ENCODE measurements at regions not wholly inside any gene's neighbourhood (a gene's known extent, or its start where the extent isn't known, plus 50 kb on each side); places are given as distances from the start of the nearest gene placed in this dataset.

- Histone ChIP-seq H3K27ac (replicated peaks) (no peak overlapping the region), H3K27me3 (ENCODE audit: insufficient read depth, poor library complexity, severe bottlenecking) (no peaks in the 10 kb centered on the region), H3K4me3 (replicated peaks; ENCODE audit: insufficient read depth, low read length) (no peak overlapping the region)
- DNase-seq (ENCODE audit: low read depth in 1 of 2, low spot score in 1 of 2) = no peak
- TF ChIP-seq, protein P1, sequence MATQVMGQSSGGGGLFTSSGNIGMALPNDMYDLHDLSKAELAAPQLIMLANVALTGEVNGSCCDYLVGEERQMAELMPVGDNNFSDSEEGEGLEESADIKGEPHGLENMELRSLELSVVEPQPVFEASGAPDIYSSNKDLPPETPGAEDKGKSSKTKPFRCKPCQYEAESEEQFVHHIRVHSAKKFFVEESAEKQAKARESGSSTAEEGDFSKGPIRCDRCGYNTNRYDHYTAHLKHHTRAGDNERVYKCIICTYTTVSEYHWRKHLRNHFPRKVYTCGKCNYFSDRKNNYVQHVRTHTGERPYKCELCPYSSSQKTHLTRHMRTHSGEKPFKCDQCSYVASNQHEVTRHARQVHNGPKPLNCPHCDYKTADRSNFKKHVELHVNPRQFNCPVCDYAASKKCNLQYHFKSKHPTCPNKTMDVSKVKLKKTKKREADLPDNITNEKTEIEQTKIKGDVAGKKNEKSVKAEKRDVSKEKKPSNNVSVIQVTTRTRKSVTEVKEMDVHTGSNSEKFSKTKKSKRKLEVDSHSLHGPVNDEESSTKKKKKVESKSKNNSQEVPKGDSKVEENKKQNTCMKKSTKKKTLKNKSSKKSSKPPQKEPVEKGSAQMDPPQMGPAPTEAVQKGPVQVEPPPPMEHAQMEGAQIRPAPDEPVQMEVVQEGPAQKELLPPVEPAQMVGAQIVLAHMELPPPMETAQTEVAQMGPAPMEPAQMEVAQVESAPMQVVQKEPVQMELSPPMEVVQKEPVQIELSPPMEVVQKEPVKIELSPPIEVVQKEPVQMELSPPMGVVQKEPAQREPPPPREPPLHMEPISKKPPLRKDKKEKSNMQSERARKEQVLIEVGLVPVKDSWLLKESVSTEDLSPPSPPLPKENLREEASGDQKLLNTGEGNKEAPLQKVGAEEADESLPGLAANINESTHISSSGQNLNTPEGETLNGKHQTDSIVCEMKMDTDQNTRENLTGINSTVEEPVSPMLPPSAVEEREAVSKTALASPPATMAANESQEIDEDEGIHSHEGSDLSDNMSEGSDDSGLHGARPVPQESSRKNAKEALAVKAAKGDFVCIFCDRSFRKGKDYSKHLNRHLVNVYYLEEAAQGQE (IDR thresholded peaks at IDR 0.05; ENCODE audit: insufficient replicate concordance, low read depth) = no peak
- TF ChIP-seq SPI1 (IDR thresholded peaks at IDR 0.05; ENCODE audit: borderline replicate concordance, low read depth) (no peak), POLR2AphosphoS5 (IDR thresholded peaks at IDR 0.05; ENCODE audit: low read depth) (no peak), CTCF (IDR thresholded peaks at IDR 0.05; ENCODE audit: insufficient read depth, low read length) (no peak), GABPA (IDR thresholded peaks at IDR 0.05; ENCODE audit: low read depth) (no peak)
Observed at GRCh38 chr12:60052483-60052882, 456.7 kb downstream of the SLC16A7 start.

- no peak for DNase-seq (ENCODE audit: low read depth in 1 of 2, low spot score in 1 of 2)
- no peak overlapping the region for H3K4me3 ChIP-seq (replicated peaks; ENCODE audit: insufficient read depth, low read length)
- TF ChIP-seq POLR2AphosphoS5 (IDR thresholded peaks at IDR 0.05; ENCODE audit: low read depth) (no peak), SPI1 (IDR thresholded peaks at IDR 0.05; ENCODE audit: borderline replicate concordance, low read depth) (no peak), CTCF (IDR thresholded peaks at IDR 0.05; ENCODE audit: insufficient read depth, low read length) (no peak), GABPA (IDR thresholded peaks at IDR 0.05; ENCODE audit: low read depth) (no peak)
- TF ChIP-seq, protein P1 (IDR thresholded peaks at IDR 0.05; ENCODE audit: insufficient replicate concordance, low read depth) = no peak
- H3K27ac ChIP-seq (replicated peaks) = no peak overlapping the region
- no peaks in the 10 kb centered on the region for H3K27me3 ChIP-seq (ENCODE audit: insufficient read depth, poor library complexity, severe bottlenecking)
Observed at GRCh38 chr12:60059180-60059579, 463.4 kb downstream of the SLC16A7 start.

DNA sequence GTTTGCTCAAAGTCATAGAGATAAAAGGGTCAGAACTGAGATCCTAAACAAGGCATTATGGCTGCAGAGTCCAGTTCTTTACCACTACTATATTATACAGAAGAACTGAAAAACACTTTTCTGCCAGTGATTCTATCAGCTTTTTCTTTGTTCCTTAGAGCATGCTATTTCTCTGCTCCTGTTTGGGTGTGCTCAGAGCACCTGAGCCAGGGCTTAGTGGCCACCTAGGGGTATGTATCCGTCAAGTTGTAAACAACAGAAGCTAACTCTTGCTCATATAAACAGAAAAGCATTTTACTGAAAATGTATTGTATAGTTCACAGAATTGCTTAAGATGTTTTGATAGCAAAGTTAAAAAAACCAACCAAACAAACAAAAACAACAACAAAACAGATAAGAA, 470.8 kb downstream of the SLC16A7 start:
- TF ChIP-seq POLR2AphosphoS5 (IDR thresholded peaks at IDR 0.05; ENCODE audit: low read depth) (no peak), GABPA (IDR thresholded peaks at IDR 0.05; ENCODE audit: low read depth) (no peak), SPI1 (IDR thresholded peaks at IDR 0.05; ENCODE audit: borderline replicate concordance, low read depth) (no peak), CTCF (IDR thresholded peaks at IDR 0.05; ENCODE audit: insufficient read depth, low read length) (no peak)
- TF ChIP-seq, protein P1 (IDR thresholded peaks at IDR 0.05; ENCODE audit: insufficient replicate concordance, low read depth) = no peak

More for the DNA sequence above, 470.8 kb downstream of the SLC16A7 start:
- Histone ChIP-seq H3K27me3 (ENCODE audit: insufficient read depth, poor library complexity, severe bottlenecking) (no peaks in the 10 kb centered on the region), H3K27ac (replicated peaks) (no peak overlapping the region), H3K4me3 (replicated peaks; ENCODE audit: insufficient read depth, low read length) (no peak overlapping the region)
- DNase-seq (ENCODE audit: low read depth in 1 of 2, low spot score in 1 of 2) = no peak
